H9 (cell line): ENCODE measurements at regions not wholly inside any gene's neighbourhood (a gene's known extent, or its start where the extent isn't known, plus 50 kb on each side); places are given as distances from the start of the nearest gene placed in this dataset.

Experiments
- DNase-seq: peaks from one replicate; pipeline ENCODE4 v3.0.0-alpha.2; 2017
- H2AFZ ChIP-seq: one replicate; pipeline ENCODE4 v1.6.1; 2013; ENCODE audit warnings: mild to moderate bottlenecking, low read length, control low read depth, moderate library complexity
- H2AK5ac ChIP-seq: 2 replicates; pipeline ENCODE4 v1.6.1; 2013; ENCODE audit warnings: low read length, control low read depth, mixed read lengths; ENCODE audit not compliant: insufficient read length
- H2BK120ac ChIP-seq: one replicate; pipeline ENCODE4 v1.6.1; 2013; ENCODE audit warnings: low read depth, mild to moderate bottlenecking, low read length, control low read depth, inconsistent platforms; ENCODE audit not compliant: poor library complexity, severe bottlenecking
- H2BK12ac ChIP-seq: 2 replicates; pipeline ENCODE4 v1.6.1; 2013; ENCODE audit warnings: low read length, control low read depth, mixed read lengths, low read depth; ENCODE audit not compliant: insufficient read length
- H2BK15ac ChIP-seq: 2 replicates; pipeline ENCODE4 v1.6.1; 2013; ENCODE audit warnings: low read depth, low read length, control low read depth
- H2BK20ac ChIP-seq: one replicate; pipeline ENCODE4 v1.6.1; 2013; ENCODE audit warnings: low read depth, mild to moderate bottlenecking, low read length, control low read depth, inconsistent platforms; ENCODE audit not compliant: poor library complexity, severe bottlenecking
- H2BK5ac ChIP-seq: 2 replicates; pipeline ENCODE4 v1.6.1; 2013; ENCODE audit warnings: low read length, control low read depth, mixed read lengths; ENCODE audit not compliant: insufficient read length
- H3K14ac ChIP-seq: 2 replicates; pipeline ENCODE4 v1.6.1; 2013; ENCODE audit warnings: low read length, control low read depth; ENCODE audit not compliant: insufficient read depth
- H3K18ac ChIP-seq: 2 replicates; pipeline ENCODE4 v1.6.1; 2013; ENCODE audit warnings: low read depth, mild to moderate bottlenecking, mixed read lengths, low read length, control low read depth; ENCODE audit not compliant: insufficient read length
- H3K23ac ChIP-seq: 2 replicates; pipeline ENCODE4 v1.6.1; 2013; ENCODE audit warnings: low read length, control low read depth, mixed read lengths, low read depth; ENCODE audit not compliant: insufficient read length
- H3K23me2 ChIP-seq: 2 replicates; pipeline ENCODE4 v1.6.1; 2013; ENCODE audit warnings: low read depth, mild to moderate bottlenecking, mixed read lengths, low read length, control low read depth; ENCODE audit not compliant: insufficient read length, poor library complexity, severe bottlenecking
- H3K27ac ChIP-seq: 2 replicates; pipeline ENCODE4 v1.5.1; 2013; ENCODE audit warnings: low read length, control low read depth, mixed read lengths, low read depth; ENCODE audit not compliant: insufficient read length
- H3K27me3 ChIP-seq: 2 replicates; pipeline ENCODE4 v1.6.1; 2013; ENCODE audit warnings: low read length, control low read depth, inconsistent platforms; ENCODE audit not compliant: insufficient read depth
- H3K4ac ChIP-seq: 2 replicates; pipeline ENCODE4 v1.6.1; 2013; ENCODE audit warnings: low read depth, mild to moderate bottlenecking, control low read depth, inconsistent platforms, low read length, moderate library complexity
- H3K4me1 ChIP-seq: 2 replicates; pipeline ENCODE4 v1.6.1; 2013; ENCODE audit warnings: low read length, control low read depth, inconsistent platforms; ENCODE audit not compliant: insufficient read depth
- H3K4me2 ChIP-seq: 2 replicates; pipeline ENCODE4 v1.6.1; 2013; ENCODE audit warnings: low read length, control low read depth, mixed read lengths; ENCODE audit not compliant: insufficient read length, insufficient read depth
- H3K56ac ChIP-seq: 2 replicates; pipeline ENCODE4 v1.6.1; 2013; ENCODE audit warnings: low read depth, mild to moderate bottlenecking, mixed read lengths, low read length, control low read depth; ENCODE audit not compliant: insufficient read length
- H3K79me1 ChIP-seq: 2 replicates; pipeline ENCODE4 v1.6.1; 2013; ENCODE audit warnings: low read depth, mild to moderate bottlenecking, moderate library complexity, low read length, control low read depth, inconsistent platforms; ENCODE audit not compliant: insufficient read depth, poor library complexity, severe bottlenecking
- H3K79me2 ChIP-seq: 2 replicates; pipeline ENCODE4 v1.6.1; 2013; ENCODE audit warnings: low read length, control low read depth, inconsistent platforms; ENCODE audit not compliant: insufficient read depth
- H3K9ac ChIP-seq: 2 replicates; pipeline ENCODE4 v1.6.1; 2013; ENCODE audit warnings: low read length, control low read depth, mixed read lengths; ENCODE audit not compliant: insufficient read length; ENCODE audit errors: extremely low read depth
- H3K9me3 ChIP-seq: one replicate; pipeline ENCODE4 v1.6.1; 2013; ENCODE audit warnings: low read depth, low read length, inconsistent platforms; ENCODE audit not compliant: control insufficient read depth
- H3T11ph ChIP-seq: one replicate; pipeline ENCODE4 v1.6.1; 2013; ENCODE audit warnings: mild to moderate bottlenecking, low read length, control low read depth, inconsistent platforms
- H4K20me1 ChIP-seq: one replicate; pipeline ENCODE4 v1.6.1; 2013; ENCODE audit not compliant: control insufficient read depth, insufficient read length, insufficient read depth
- H4K5ac ChIP-seq: 2 replicates; pipeline ENCODE4 v1.6.1; 2013; ENCODE audit warnings: low read depth, mild to moderate bottlenecking, mixed read lengths, low read length, control low read depth; ENCODE audit not compliant: insufficient read length
- H4K8ac ChIP-seq: replicated peaks from 2 replicates; pipeline ENCODE4 v1.6.1; 2013; ENCODE audit warnings: low read length, control low read depth, mixed read lengths, low read depth; ENCODE audit not compliant: insufficient read length
- H4K91ac ChIP-seq: 2 replicates; pipeline ENCODE4 v1.6.1; 2013; ENCODE audit warnings: low read depth, mild to moderate bottlenecking, moderate library complexity, mixed read lengths, low read length, control low read depth; ENCODE audit not compliant: insufficient read length
- H3K27ac Mint-ChIP-seq, 3 experiments: 2 replicates in 2 of 3; 3 replicates in 1 of 3; pipeline ENCODE4 v1.8.0; 2020 to 2021; ENCODE audit warnings: mixed read lengths in 3 of 3, mild to moderate bottlenecking in 1 of 3, moderate library complexity in 1 of 3
- H3K27me3 Mint-ChIP-seq: 2 replicates; pipeline ENCODE4 v1.8.0; 2021; ENCODE audit warnings: low read depth, mild to moderate bottlenecking, moderate library complexity, mixed read lengths
- H3K36me3 Mint-ChIP-seq, 3 experiments: 2 replicates in 2 of 3; 3 replicates in 1 of 3; pipeline ENCODE4 v1.8.0; 2020 to 2021; ENCODE audit warnings: low read depth in 3 of 3, mixed read lengths in 3 of 3; ENCODE audit not compliant: insufficient read depth in 1 of 3
- H3K4me1 Mint-ChIP-seq, 2 experiments: 2 replicates each; pipeline ENCODE4 v1.8.0; 2020; ENCODE audit warnings: mixed read lengths in 2 of 2
- H3K4me3 Mint-ChIP-seq, 2 experiments: 2 replicates in 1 of 2; 3 replicates in 1 of 2; pipeline ENCODE4 v1.8.0; 2020 to 2021; ENCODE audit warnings: mild to moderate bottlenecking in 2 of 2, mixed read lengths in 2 of 2, moderate library complexity in 1 of 2
- H3K9me3 Mint-ChIP-seq, 2 experiments: 2 replicates in 1 of 2; 3 replicates in 1 of 2; pipeline ENCODE4 v1.8.0; 2020; ENCODE audit warnings: mild to moderate bottlenecking in 2 of 2, mixed read lengths in 2 of 2, moderate library complexity in 1 of 2
- WGBS: extraction: QIAGEN DNeasy Blood & Tissue Kit; methylation state at CpG from one replicate; pipeline ENCODE4 v1.1.7; 2013; ENCODE audit warnings: missing lambda C conversion rate, low lambda C conversion rate, mixed read lengths; ENCODE audit not compliant: insufficient read length; ENCODE audit errors: extremely low coverage; 5-methylcytosine and 5-hydroxymethylcytosine counted together
- TF ChIP-seq, protein P1 (sequence below): fragments of 200-600 bp; sonication (generic); conservative IDR thresholded peaks from 3 replicates; pipeline ENCODE4 v1.8.0; 2021; ENCODE audit warnings: antibody characterized with exemption, mild to moderate bottlenecking

DNA sequence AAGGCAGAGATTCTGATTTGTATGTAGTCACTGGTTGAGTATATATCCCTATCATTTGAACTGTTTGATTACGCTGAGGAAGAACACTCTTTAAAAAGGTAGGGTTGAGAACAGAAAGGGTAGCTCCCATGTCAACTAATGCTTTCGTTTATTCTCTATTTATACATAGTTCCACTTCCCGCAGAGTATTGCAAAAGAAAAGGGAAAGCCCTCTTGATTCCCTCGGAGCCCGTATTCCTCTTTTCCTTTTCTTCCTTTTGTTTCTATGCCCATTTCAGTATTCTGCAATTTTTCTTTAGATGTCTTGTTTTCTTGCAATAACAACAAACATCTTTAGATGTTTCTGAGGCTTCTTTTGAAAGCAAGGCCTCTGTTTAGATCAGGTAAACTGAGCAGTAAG lies 78.2 kb downstream of the DNTTIP2 start:
- Histone ChIP-seq H3K9me3 (no peaks in the 10 kb centered on the region), H2BK12ac (no peak overlapping the region), H3K27me3 (no peaks in the 10 kb centered on the region), H3K4me2 (no peak overlapping the region), H2AK5ac (no peak overlapping the region), H3K4ac (no peak overlapping the region), H2BK15ac (no peak overlapping the region), H3T11ph (no peak overlapping the region), H2BK5ac (no peak overlapping the region), H4K5ac (no peak overlapping the region), H3K79me1 (no peaks in the 10 kb centered on the region), H4K8ac (no peak overlapping the region), H4K20me1 (no peaks in the 10 kb centered on the region), H3K56ac (no peak overlapping the region), H3K4me1 (no peaks in the 10 kb centered on the region; the same call in 1 of the 2 replicates), H2AFZ (no peak overlapping the region), H4K91ac (no peak overlapping the region), H3K14ac (no peak overlapping the region), H3K9ac (no peak overlapping the region), H3K27ac (no peak overlapping the region), H3K23me2 (no peaks in the 10 kb centered on the region), H3K23ac (no peak overlapping the region), H3K18ac (no peak overlapping the region), H3K79me2 (no peaks in the 10 kb centered on the region), H2BK120ac (no peak overlapping the region), H2BK20ac (no peak overlapping the region)
- Mint-ChIP-seq H3K4me1 (peaks cover 3 to 14% of the 10 kb centered on the region in 2 experiments; a peak in 3 of 4 replicates), H3K9me3 (no peaks in the 10 kb centered on the region; a peak in 1 of 5 replicates), H3K27ac (no peak overlapping the region), H3K27me3 (peaks cover 2% of the 10 kb centered on the region; the same call in 1 of the 2 replicates), H3K36me3 (no peaks in the 10 kb centered on the region), H3K4me3 (no peak overlapping the region)
- no CpG with 5 or more reads among the region's 5 CpGs for WGBS
- TF ChIP-seq, protein P1, sequence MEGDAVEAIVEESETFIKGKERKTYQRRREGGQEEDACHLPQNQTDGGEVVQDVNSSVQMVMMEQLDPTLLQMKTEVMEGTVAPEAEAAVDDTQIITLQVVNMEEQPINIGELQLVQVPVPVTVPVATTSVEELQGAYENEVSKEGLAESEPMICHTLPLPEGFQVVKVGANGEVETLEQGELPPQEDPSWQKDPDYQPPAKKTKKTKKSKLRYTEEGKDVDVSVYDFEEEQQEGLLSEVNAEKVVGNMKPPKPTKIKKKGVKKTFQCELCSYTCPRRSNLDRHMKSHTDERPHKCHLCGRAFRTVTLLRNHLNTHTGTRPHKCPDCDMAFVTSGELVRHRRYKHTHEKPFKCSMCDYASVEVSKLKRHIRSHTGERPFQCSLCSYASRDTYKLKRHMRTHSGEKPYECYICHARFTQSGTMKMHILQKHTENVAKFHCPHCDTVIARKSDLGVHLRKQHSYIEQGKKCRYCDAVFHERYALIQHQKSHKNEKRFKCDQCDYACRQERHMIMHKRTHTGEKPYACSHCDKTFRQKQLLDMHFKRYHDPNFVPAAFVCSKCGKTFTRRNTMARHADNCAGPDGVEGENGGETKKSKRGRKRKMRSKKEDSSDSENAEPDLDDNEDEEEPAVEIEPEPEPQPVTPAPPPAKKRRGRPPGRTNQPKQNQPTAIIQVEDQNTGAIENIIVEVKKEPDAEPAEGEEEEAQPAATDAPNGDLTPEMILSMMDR = no peak
- no peak for DNase-seq
